DOHH2 (cell line): ENCODE measurements at regions not wholly inside any gene's neighbourhood (a gene's known extent, or its start where the extent isn't known, plus 50 kb on each side); places are given as distances from the start of the nearest gene placed in this dataset.

Experiments used
- H3F3A ChIP-seq: fragments of 200-600 bp; sonication (generic), shearing (Covaris generic); 2 replicates; pipeline ENCODE4 v1.6.0; 2016; ENCODE audit warnings: antibody characterized with exemption, mild to moderate bottlenecking; ENCODE audit not compliant: control insufficient read depth, insufficient read depth
- H3K27ac ChIP-seq: fragments of 200-600 bp; sonication (generic); 2 replicates; pipeline ENCODE4 v1.5.1; 2014; ENCODE audit warnings: low read depth, mild to moderate bottlenecking, low read length, moderate library complexity
- H3K27me3 ChIP-seq: fragments of 200-600 bp; sonication (generic); 2 replicates; pipeline ENCODE4 v1.6.1; 2014; ENCODE audit warnings: mild to moderate bottlenecking, low read length, mixed read lengths; ENCODE audit not compliant: control insufficient read depth
- H3K36me3 ChIP-seq: fragments of 200-600 bp; sonication (generic); 2 replicates; pipeline ENCODE4 v1.6.1; 2014; ENCODE audit warnings: mild to moderate bottlenecking, low read length, moderate library complexity, mixed read lengths; ENCODE audit not compliant: control insufficient read depth
- H3K4me1 ChIP-seq: fragments of 200-600 bp; sonication (generic); 2 replicates; pipeline ENCODE4 v1.6.1; 2014; ENCODE audit warnings: mild to moderate bottlenecking, low read length, mixed read lengths; ENCODE audit not compliant: control insufficient read depth
- H3K4me2 ChIP-seq: fragments of 200-600 bp; sonication (generic); 2 replicates; pipeline ENCODE4 v1.6.0; 2014; ENCODE audit warnings: mild to moderate bottlenecking, low read length, moderate library complexity
- H3K4me3 ChIP-seq: fragments of 200-600 bp; sonication (generic); 2 replicates; pipeline ENCODE4 v1.5.1; 2014; ENCODE audit warnings: mild to moderate bottlenecking, low read length, mixed read lengths
- H3K79me2 ChIP-seq: fragments of 200-600 bp; sonication (generic); 2 replicates; pipeline ENCODE4 v1.6.1; 2014; ENCODE audit warnings: mild to moderate bottlenecking, low read length, mixed read lengths; ENCODE audit not compliant: control insufficient read depth
- H3K9me2 ChIP-seq: fragments of 200-600 bp; sonication (generic); replicated peaks from 2 replicates; pipeline ENCODE4 v1.6.1; 2014; ENCODE audit warnings: mild to moderate bottlenecking, low read length, mixed read lengths; ENCODE audit not compliant: control insufficient read depth
- H3K9me3 ChIP-seq: fragments of 200-600 bp; sonication (generic); 2 replicates; pipeline ENCODE4 v1.6.1; 2014; ENCODE audit warnings: antibody characterized with exemption, low read length, mixed read lengths; ENCODE audit not compliant: control insufficient read depth, insufficient read depth
- H4K20me1 ChIP-seq: fragments of 200-600 bp; sonication (generic); 2 replicates; pipeline ENCODE4 v1.6.0; 2014; ENCODE audit warnings: low read depth, mild to moderate bottlenecking, antibody characterized with exemption, low read length, moderate library complexity; ENCODE audit not compliant: control insufficient read depth, insufficient read depth
- EZH2phosphoT487 ChIP-seq: fragments of 200-600 bp; sonication (generic); IDR thresholded peaks from 2 replicates; pipeline ENCODE4 v1.6.1; 2017; ENCODE audit warnings: borderline replicate concordance, mild to moderate bottlenecking, antibody characterized with exemption, low read length, moderate library complexity, mixed read lengths
- TF ChIP-seq, protein P1 (sequence below): fragments of 200-600 bp; sonication (generic); IDR thresholded peaks from one replicate; pipeline ENCODE4 v1.5.1; 2014; ENCODE audit warnings: antibody characterized with exemption, mild to moderate bottlenecking, low read depth, low read length; ENCODE audit not compliant: poor library complexity, severe bottlenecking

DNA sequence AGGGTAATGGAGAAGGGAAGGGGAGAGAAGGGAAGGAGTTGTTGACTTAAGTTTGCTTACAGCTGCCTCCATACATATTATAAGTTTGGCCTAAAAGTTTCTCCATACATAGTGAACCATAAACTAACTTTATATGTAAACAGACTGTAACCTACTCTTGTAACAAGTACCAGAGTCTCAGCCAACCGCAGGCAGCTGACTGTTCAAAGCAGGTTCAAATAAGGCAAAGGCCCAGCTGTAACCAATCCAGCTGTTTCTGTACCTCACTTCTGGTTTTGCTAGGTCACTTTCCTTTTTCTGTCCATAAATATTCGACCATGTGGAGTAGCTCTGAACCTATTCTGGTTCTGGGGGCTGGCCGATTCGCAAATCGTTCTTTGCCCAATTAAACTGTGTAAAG lies 591.2 kb downstream of the INSC start:
- no peaks in the 10 kb centered on the region for H3F3A ChIP-seq
- H3K4me1 ChIP-seq: no peaks in the 10 kb centered on the region
- TF ChIP-seq, protein P1, sequence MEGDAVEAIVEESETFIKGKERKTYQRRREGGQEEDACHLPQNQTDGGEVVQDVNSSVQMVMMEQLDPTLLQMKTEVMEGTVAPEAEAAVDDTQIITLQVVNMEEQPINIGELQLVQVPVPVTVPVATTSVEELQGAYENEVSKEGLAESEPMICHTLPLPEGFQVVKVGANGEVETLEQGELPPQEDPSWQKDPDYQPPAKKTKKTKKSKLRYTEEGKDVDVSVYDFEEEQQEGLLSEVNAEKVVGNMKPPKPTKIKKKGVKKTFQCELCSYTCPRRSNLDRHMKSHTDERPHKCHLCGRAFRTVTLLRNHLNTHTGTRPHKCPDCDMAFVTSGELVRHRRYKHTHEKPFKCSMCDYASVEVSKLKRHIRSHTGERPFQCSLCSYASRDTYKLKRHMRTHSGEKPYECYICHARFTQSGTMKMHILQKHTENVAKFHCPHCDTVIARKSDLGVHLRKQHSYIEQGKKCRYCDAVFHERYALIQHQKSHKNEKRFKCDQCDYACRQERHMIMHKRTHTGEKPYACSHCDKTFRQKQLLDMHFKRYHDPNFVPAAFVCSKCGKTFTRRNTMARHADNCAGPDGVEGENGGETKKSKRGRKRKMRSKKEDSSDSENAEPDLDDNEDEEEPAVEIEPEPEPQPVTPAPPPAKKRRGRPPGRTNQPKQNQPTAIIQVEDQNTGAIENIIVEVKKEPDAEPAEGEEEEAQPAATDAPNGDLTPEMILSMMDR: no peak
- no peak for TF ChIP-seq EZH2phosphoT487
- H3K27ac ChIP-seq: no peak overlapping the region
- no peaks in the 10 kb centered on the region for H3K27me3 ChIP-seq
- H3K36me3 ChIP-seq: no peaks in the 10 kb centered on the region
- no peak overlapping the region for H3K4me2 ChIP-seq
- no peaks in the 10 kb centered on the region for H3K9me2 ChIP-seq
- no peaks in the 10 kb centered on the region for H3K9me3 ChIP-seq
- H4K20me1 ChIP-seq: no peaks in the 10 kb centered on the region
- H3K79me2 ChIP-seq: no peaks in the 10 kb centered on the region
- no peak overlapping the region for H3K4me3 ChIP-seq

DNA sequence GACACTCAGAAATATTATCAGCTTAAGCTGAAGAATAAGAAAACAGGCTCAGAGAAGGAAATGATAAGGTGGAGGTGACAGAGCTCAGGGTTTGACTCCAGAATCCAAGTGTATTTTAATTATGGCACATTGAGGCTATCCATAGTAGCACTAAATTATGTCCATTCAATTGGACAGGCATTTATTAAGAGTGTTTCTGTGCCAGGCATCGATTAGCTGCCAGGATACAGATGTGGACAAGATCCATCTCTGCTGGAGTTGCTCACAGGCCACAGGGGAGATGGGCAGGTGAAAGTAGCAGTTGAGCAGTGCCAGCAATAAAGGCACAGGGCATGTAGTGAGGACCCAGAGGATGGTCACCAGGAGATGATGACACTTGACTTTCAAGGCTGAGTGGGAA lies 592.5 kb downstream of the INSC start:
- Histone ChIP-seq H3K4me1 (no peaks in the 10 kb centered on the region), H3K9me3 (no peaks in the 10 kb centered on the region), H3F3A (no peaks in the 10 kb centered on the region), H3K79me2 (no peaks in the 10 kb centered on the region), H3K4me3 (no peak overlapping the region), H4K20me1 (no peaks in the 10 kb centered on the region), H3K27me3 (no peaks in the 10 kb centered on the region), H3K36me3 (no peaks in the 10 kb centered on the region), H3K27ac (no peak overlapping the region), H3K4me2 (no peak overlapping the region), H3K9me2 (no peaks in the 10 kb centered on the region)
- TF ChIP-seq, protein P1: no peak
- TF ChIP-seq EZH2phosphoT487: no peak

DNA sequence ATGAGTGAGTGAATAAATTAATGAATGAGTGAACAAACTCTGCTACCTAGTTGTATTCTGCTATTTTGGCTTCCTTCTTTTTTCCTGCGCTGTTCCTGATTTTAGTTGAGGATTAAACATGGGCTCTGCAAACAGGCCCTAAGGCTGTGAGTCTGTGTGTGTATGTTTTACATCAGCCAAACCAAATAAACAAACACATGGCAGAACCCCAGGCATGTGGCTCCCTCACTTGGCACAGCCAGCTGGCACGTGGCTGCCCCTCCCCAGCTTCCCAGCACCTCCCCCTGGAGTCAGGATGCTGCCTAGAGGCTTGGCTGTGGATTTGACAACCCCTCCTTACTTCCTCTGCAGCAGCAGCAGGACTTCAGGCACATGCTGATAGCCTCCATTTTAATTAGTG lies 593.2 kb downstream of the INSC start:
- Histone ChIP-seq H3K9me3 (no peaks in the 10 kb centered on the region), H3K9me2 (no peaks in the 10 kb centered on the region), H4K20me1 (no peaks in the 10 kb centered on the region), H3K4me3 (no peak overlapping the region), H3K4me2 (no peak overlapping the region), H3K79me2 (no peaks in the 10 kb centered on the region), H3K4me1 (no peaks in the 10 kb centered on the region), H3F3A (no peaks in the 10 kb centered on the region), H3K36me3 (no peaks in the 10 kb centered on the region), H3K27ac (no peak overlapping the region), H3K27me3 (no peaks in the 10 kb centered on the region)
- no peak for TF ChIP-seq EZH2phosphoT487
- TF ChIP-seq, protein P1: no peak
